Gastroesophageal sphincter (tissue), 3 donors: ENCODE measurements at regions not wholly inside any gene's neighbourhood (a gene's known extent, or its start where the extent isn't known, plus 50 kb on each side); places are given as distances from the start of the nearest gene placed in this dataset.

Source experiments
- CTCF ChIP-seq, 4 experiments: fragments of 200-600 bp in 2 of 4; fragments of 450-650 bp in 2 of 4; sonication (generic) in 1 of 4; IDR thresholded peaks; one replicate each; pipeline ENCODE4 v1.5.1; 2017 to 2019; ENCODE audit warnings: antibody characterized with exemption in 4 of 4, mild to moderate bottlenecking in 2 of 4, moderate library complexity in 2 of 4
- EP300 ChIP-seq: sonication (generic); formaldehyde crosslinking; IDR thresholded peaks from one replicate; pipeline ENCODE4 v1.6.1; 2017; ENCODE audit warnings: antibody characterized with exemption, mild to moderate bottlenecking
- POLR2A ChIP-seq, 2 donors: fragments of 450-650 bp; IDR thresholded peaks; one replicate each; pipeline ENCODE4 v1.6.1; 2017; ENCODE audit warnings: antibody characterized with exemption in 2 of 2, mild to moderate bottlenecking in 2 of 2, moderate library complexity in 1 of 2

- TF ChIP-seq POLR2A (IDR thresholded peaks at IDR 0.05) (no peak), CTCF (IDR thresholded peaks at IDR 0.05) (no peak), EP300 (no peak)
These were observed 202.4 kb upstream of the HMCN1 start for GRCh38 chr1:185531838-185532237.
